Hepatocyte (in vitro differentiated cells): ENCODE measurements at regions not wholly inside any gene's neighbourhood (a gene's known extent, or its start where the extent isn't known, plus 50 kb on each side); places are given as distances from the start of the nearest gene placed in this dataset.

Source experiments
- DNase-seq: peaks from one replicate; pipeline ENCODE4 v3.0.0-alpha.2; 2016; ENCODE audit warnings: low spot score
- H2AFZ ChIP-seq: fragments of 200-600 bp; sonication (generic); 2 replicates; pipeline ENCODE4 v1.6.0; 2016; ENCODE audit warnings: antibody characterized with exemption, mild to moderate bottlenecking
- H3K27ac ChIP-seq: fragments of 200-600 bp; sonication (generic); 2 replicates; pipeline ENCODE4 v1.5.1; 2016; ENCODE audit warnings: mild to moderate bottlenecking
- H3K27me3 ChIP-seq: fragments of 200-600 bp; sonication (generic); 2 replicates; pipeline ENCODE4 v1.6.1; 2016
- H3K36me3 ChIP-seq: fragments of 200-600 bp; sonication (generic); replicated peaks from 2 replicates; pipeline ENCODE4 v1.5.1; 2016; ENCODE audit warnings: low read depth; ENCODE audit not compliant: insufficient read depth
- H3K4me1 ChIP-seq: fragments of 200-600 bp; sonication (generic); 2 replicates; pipeline ENCODE4 v1.5.1; 2016; ENCODE audit warnings: mild to moderate bottlenecking, moderate library complexity; ENCODE audit not compliant: insufficient read depth
- H3K4me2 ChIP-seq: fragments of 200-600 bp; sonication (generic); 2 replicates; pipeline ENCODE4 v1.6.0; 2016
- H3K4me3 ChIP-seq: fragments of 200-600 bp; sonication (generic); 2 replicates; pipeline ENCODE4 v1.5.1; 2016; ENCODE audit warnings: mild to moderate bottlenecking
- H3K79me2 ChIP-seq: fragments of 200-600 bp; sonication (generic); 2 replicates; pipeline ENCODE4 v1.6.0; 2017; ENCODE audit warnings: mild to moderate bottlenecking
- H3K9me2 ChIP-seq: fragments of 200-600 bp; sonication (generic); replicated peaks from 2 replicates; pipeline ENCODE4 v1.6.0; 2017; ENCODE audit warnings: mild to moderate bottlenecking; ENCODE audit not compliant: insufficient read depth
- H3K9me3 ChIP-seq: fragments of 200-600 bp; sonication (generic); 2 replicates; pipeline ENCODE4 v1.5.1; 2016; ENCODE audit warnings: low read depth, mild to moderate bottlenecking
- H4K20me1 ChIP-seq: fragments of 200-600 bp; sonication (generic); 2 replicates; pipeline ENCODE4 v1.6.0; 2016; ENCODE audit warnings: mild to moderate bottlenecking; ENCODE audit not compliant: insufficient read depth, poor library complexity, severe bottlenecking
- EZH2 ChIP-seq: fragments of 200-600 bp; sonication (generic); IDR thresholded peaks from 2 replicates; pipeline ENCODE4 v1.6.1; 2016; ENCODE audit warnings: antibody characterized with exemption, mild to moderate bottlenecking, borderline replicate concordance
- EZH2phosphoT487 ChIP-seq: fragments of 200-600 bp; sonication (generic); IDR thresholded peaks from one replicate; pipeline ENCODE4 v1.6.1; 2018; ENCODE audit warnings: antibody characterized with exemption, mild to moderate bottlenecking, low read depth, moderate library complexity; ENCODE audit not compliant: unreplicated experiment, severe bottlenecking
- WGBS: methylation state at CpG from one replicate; pipeline ENCODE4 v1.1.6; 2016; ENCODE audit warnings: low lambda C conversion rate; ENCODE audit errors: missing lambda C conversion rate; 5-methylcytosine and 5-hydroxymethylcytosine counted together
- TF ChIP-seq, protein P1 (sequence below): fragments of 200-600 bp; sonication (generic); IDR thresholded peaks from 2 replicates; pipeline ENCODE4 v1.5.1; 2016; ENCODE audit warnings: antibody characterized with exemption, mild to moderate bottlenecking; ENCODE audit not compliant: poor library complexity

DNA sequence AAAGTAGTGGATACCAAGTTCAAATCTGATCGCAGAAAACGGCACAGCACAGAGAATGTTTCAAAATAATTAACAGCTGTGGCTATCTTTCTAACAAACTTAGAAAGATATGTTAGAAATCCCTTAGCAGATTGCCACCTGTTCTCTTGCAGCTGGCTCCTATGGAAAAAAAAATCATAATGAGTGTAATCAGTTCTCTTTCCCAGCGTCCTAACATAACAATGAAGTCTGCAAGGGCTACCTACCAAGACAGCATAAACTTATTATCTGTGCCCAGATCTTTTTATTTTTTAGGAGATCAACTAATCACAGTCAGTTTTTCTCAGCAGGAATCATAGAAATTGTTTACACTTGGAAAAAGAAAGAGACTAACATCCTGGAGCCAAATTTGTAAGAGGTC is 358.6 kb upstream of the FOXG1 start:
- WGBS, result 84% methylated on average over 3 of the region's 3 CpGs
- no peaks in the 10 kb centered on the region for H4K20me1 ChIP-seq
- TF ChIP-seq, protein P1, sequence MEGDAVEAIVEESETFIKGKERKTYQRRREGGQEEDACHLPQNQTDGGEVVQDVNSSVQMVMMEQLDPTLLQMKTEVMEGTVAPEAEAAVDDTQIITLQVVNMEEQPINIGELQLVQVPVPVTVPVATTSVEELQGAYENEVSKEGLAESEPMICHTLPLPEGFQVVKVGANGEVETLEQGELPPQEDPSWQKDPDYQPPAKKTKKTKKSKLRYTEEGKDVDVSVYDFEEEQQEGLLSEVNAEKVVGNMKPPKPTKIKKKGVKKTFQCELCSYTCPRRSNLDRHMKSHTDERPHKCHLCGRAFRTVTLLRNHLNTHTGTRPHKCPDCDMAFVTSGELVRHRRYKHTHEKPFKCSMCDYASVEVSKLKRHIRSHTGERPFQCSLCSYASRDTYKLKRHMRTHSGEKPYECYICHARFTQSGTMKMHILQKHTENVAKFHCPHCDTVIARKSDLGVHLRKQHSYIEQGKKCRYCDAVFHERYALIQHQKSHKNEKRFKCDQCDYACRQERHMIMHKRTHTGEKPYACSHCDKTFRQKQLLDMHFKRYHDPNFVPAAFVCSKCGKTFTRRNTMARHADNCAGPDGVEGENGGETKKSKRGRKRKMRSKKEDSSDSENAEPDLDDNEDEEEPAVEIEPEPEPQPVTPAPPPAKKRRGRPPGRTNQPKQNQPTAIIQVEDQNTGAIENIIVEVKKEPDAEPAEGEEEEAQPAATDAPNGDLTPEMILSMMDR, result no peak
- TF ChIP-seq EZH2 (no peak), EZH2phosphoT487 (no peak)
- no peak overlapping the region for H3K27ac ChIP-seq
- no peaks in the 10 kb centered on the region for H3K4me1 ChIP-seq
- no peak overlapping the region for H3K4me3 ChIP-seq
- no peak overlapping the region for H2AFZ ChIP-seq
- no peaks in the 10 kb centered on the region for H3K9me2 ChIP-seq
- no peak overlapping the region for H3K4me2 ChIP-seq
- H3K27me3 ChIP-seq, result no peaks in the 10 kb centered on the region
- H3K79me2 ChIP-seq, result no peaks in the 10 kb centered on the region
- no peaks in the 10 kb centered on the region for H3K9me3 ChIP-seq
- H3K36me3 ChIP-seq, result no peaks in the 10 kb centered on the region
- no peak for DNase-seq

DNA sequence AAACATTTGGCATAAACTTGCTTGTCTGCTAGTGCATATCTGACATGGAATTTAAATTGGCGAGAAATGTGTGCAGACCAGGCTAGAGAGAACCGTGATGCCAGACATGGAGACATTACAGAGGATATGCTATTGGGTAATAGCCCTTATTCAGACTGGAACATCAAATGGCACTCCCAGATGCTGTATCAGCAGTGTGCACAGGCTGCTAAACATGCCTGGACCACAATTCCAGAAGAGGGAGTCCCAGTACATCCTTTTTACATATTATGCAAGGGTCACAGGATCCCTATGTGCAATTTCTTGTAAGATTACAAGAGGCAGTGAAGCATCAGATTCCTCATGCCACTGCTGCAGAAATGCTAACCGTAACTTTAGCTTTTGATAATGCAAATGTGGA is 354.5 kb upstream of the FOXG1 start:
- Histone ChIP-seq H3K4me1 (no peaks in the 10 kb centered on the region), H3K27ac (no peak overlapping the region), H3K27me3 (no peaks in the 10 kb centered on the region), H3K4me3 (no peak overlapping the region), H4K20me1 (no peaks in the 10 kb centered on the region), H3K9me3 (no peaks in the 10 kb centered on the region), H3K9me2 (no peaks in the 10 kb centered on the region), H3K36me3 (no peaks in the 10 kb centered on the region), H2AFZ (no peak overlapping the region), H3K4me2 (no peak overlapping the region), H3K79me2 (no peaks in the 10 kb centered on the region)
- TF ChIP-seq EZH2 (no peak), EZH2phosphoT487 (no peak)
- TF ChIP-seq, protein P1, result no peak
- DNase-seq, result no peak
- 88% methylated on average over 3 of the region's 3 CpGs for WGBS

DNA sequence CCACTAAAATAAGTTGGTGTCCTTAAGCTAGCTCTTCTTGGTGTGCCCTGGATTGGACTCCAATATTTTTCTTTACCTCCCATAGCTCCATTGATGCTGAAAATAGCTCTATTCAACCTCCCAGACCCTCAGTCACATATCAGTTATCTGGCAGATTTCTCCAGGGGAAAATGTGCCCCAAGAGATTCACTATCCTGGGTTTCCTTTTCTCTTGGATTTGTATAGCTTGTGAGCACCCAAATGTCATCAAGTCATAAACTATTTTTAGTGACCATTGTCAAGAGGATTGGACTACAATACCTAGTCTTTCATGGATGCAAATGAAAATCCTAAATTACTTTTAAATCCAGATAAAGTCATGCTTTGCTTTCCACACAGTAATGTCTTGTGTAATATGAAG is 339.6 kb upstream of the FOXG1 start:
- Histone ChIP-seq H3K9me3 (no peaks in the 10 kb centered on the region), H3K27ac (no peak overlapping the region)
- TF ChIP-seq EZH2phosphoT487 (no peak), EZH2 (no peak)
- TF ChIP-seq, protein P1, result no peak

DNA sequence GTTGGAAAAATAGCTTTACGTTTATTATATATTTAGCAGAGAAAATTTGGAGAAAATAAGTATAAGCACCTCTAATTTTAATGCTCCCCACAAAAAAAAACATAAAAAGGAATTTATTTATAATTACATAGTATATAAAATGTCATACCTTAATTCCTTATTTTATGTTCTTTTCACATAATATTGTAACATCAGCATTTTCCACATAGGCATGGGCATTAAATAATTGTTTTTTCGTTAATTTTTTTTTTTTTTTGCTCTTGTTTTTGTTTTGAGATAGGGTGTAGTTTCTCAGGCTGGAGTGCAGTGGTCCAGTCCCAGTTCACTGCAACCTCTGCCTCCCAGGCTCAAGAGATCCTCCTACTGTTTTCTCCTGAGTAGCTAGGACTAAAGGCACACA is 329.8 kb upstream of the FOXG1 start:
- Histone ChIP-seq H3K4me2 (no peak overlapping the region), H3K36me3 (no peaks in the 10 kb centered on the region), H3K27ac (no peak overlapping the region), H3K4me1 (no peaks in the 10 kb centered on the region), H3K27me3 (no peaks in the 10 kb centered on the region), H3K79me2 (no peaks in the 10 kb centered on the region), H3K9me3 (no peaks in the 10 kb centered on the region), H3K4me3 (no peak overlapping the region), H4K20me1 (no peaks in the 10 kb centered on the region), H2AFZ (no peak overlapping the region), H3K9me2 (no peaks in the 10 kb centered on the region)
- DNase-seq, result no peak
- 62% methylated on average over 2 of the region's 2 CpGs for WGBS
- TF ChIP-seq EZH2, result no peak
- TF ChIP-seq EZH2phosphoT487, result no peak
- TF ChIP-seq, protein P1, result no peak

More for the DNA sequence above, 339.6 kb upstream of the FOXG1 start:
- Histone ChIP-seq H3K4me1 (no peaks in the 10 kb centered on the region), H2AFZ (no peak overlapping the region), H3K9me2 (no peaks in the 10 kb centered on the region), H4K20me1 (no peaks in the 10 kb centered on the region), H3K36me3 (no peaks in the 10 kb centered on the region), H3K27me3 (no peaks in the 10 kb centered on the region), H3K4me3 (no peak overlapping the region), H3K79me2 (no peaks in the 10 kb centered on the region), H3K4me2 (no peak overlapping the region)
- DNase-seq, result no peak
